ENCODE measurements at regions not wholly inside any gene's neighbourhood (a gene's known extent, or its start where the extent isn't known, plus 50 kb on each side); places are given as distances from the start of the nearest gene placed in this dataset.
"Not testable (repeated sequence)": the region's sequence is repeated elsewhere in the genome, so short reads cannot be mapped to it uniquely, and the experiment has no call there.

- no peak for DNase-seq
Measured at GRCh38 chr13:27327633-27328032, 57.0 kb downstream of the RASL11A start.

GRCh38 chr13:27329210-27329609, 58.6 kb downstream of the RASL11A start:
- no peak for DNase-seq

- no peak for DNase-seq
Measured at GRCh38 chr13:27334774-27335435, 64.3 kb downstream of the RASL11A start.

- no peak for DNase-seq
Measured at GRCh38 chr13:27336014-27336673, 65.5 kb downstream of the RASL11A start.

GRCh38 chr13:27338207-27338606, 67.6 kb downstream of the RASL11A start:
- no peak for DNase-seq

GRCh38 chr13:27338816-27339215, 68.2 kb downstream of the RASL11A start:
- DNase-seq, result no peak

GRCh38 chr13:27339299-27339698, 68.7 kb downstream of the RASL11A start:
- peak; percentile 51 for DNase-seq

GRCh38 chr13:27341616-27342015, 71.0 kb downstream of the RASL11A start:
- no peak for DNase-seq

GRCh38 chr13:27347211-27347772, 76.7 kb downstream of the RASL11A start:
- DNase-seq, result no peak

- no peak for DNase-seq
Measured at GRCh38 chr13:27348461-27348860, 76.0 kb upstream of the GTF3A start.

- DNase-seq, result no peak
Measured at GRCh38 chr13:27349458-27349857, 75.0 kb upstream of the GTF3A start.

GRCh38 chr13:27350825-27351224, 73.6 kb upstream of the GTF3A start:
- not testable (repeated sequence) for DNase-seq

- no peak for DNase-seq
Measured at GRCh38 chr13:27352698-27353097, 71.7 kb upstream of the GTF3A start.

- no peak for DNase-seq
Measured at GRCh38 chr13:27353166-27353583, 71.2 kb upstream of the GTF3A start.

- no peak for DNase-seq
Measured at GRCh38 chr13:27353708-27354107, 70.7 kb upstream of the GTF3A start.

- DNase-seq, result no peak
Measured at GRCh38 chr13:27354379-27354778, 70.0 kb upstream of the GTF3A start.

GRCh38 chr13:27355894-27356293, 68.5 kb upstream of the GTF3A start:
- no peak for DNase-seq

GRCh38 chr13:27358420-27358819, 66.0 kb upstream of the GTF3A start:
- no peak for DNase-seq

- peak; percentile 45 for DNase-seq
Measured at GRCh38 chr13:27359199-27359821, 65.1 kb upstream of the GTF3A start.

- DNase-seq, result no peak
Measured at GRCh38 chr13:27360562-27360961, 63.9 kb upstream of the GTF3A start.

GRCh38 chr13:27362064-27362751, 62.2 kb upstream of the GTF3A start:
- DNase-seq, result peak; percentile 73

GRCh38 chr13:27363637-27364036, 60.8 kb upstream of the GTF3A start:
- DNase-seq, result not testable (repeated sequence)

GRCh38 chr13:27367570-27367969, 56.8 kb upstream of the GTF3A start:
- no peak for DNase-seq
